SK-N-SH (cell line): ENCODE measurements at regions not wholly inside any gene's neighbourhood (a gene's known extent, or its start where the extent isn't known, plus 50 kb on each side); places are given as distances from the start of the nearest gene placed in this dataset.

Experiments
- CTCF ChIP-seq: fragments of 200-600 bp; sonication (generic); IDR thresholded peaks from 2 replicates; pipeline ENCODE4 v1.6.1; 2017; ENCODE audit warnings: antibody characterized with exemption, mild to moderate bottlenecking, moderate library complexity
- EZH2phosphoT487 ChIP-seq: fragments of 200-600 bp; sonication (generic); IDR thresholded peaks from 2 replicates; pipeline ENCODE4 v1.6.1; 2017; ENCODE audit warnings: low read depth, mixed run types, mild to moderate bottlenecking, antibody characterized with exemption, moderate library complexity, borderline replicate concordance

- TF ChIP-seq EZH2phosphoT487 (no peak), CTCF (no peak)
These were observed 81.9 kb upstream of the ATF7IP start for GRCh38 chr12:14283489-14284144.
